Stimulated activated naive CD8-positive, alpha-beta T cell treated with anti-CD3 and anti-CD28 coated beads, Interleukin-15, amount 100 ng/mL, for 72 hours (primary cell): ENCODE measurements at regions not wholly inside any gene's neighbourhood (a gene's known extent, or its start where the extent isn't known, plus 50 kb on each side); places are given as distances from the start of the nearest gene placed in this dataset.
"Not testable (repeated sequence)": the region's sequence is repeated elsewhere in the genome, so short reads cannot be mapped to it uniquely, and the experiment has no call there.

Experiments used
- ATAC-seq: fragments of 150-1000 bp; cut with Tn5 transposase; 2 replicates; pipeline ENCODE4 v1.10.0; 2021; ENCODE audit warnings: mild to moderate bottlenecking, moderate library complexity
- DNase-seq, 2 donors: peaks; one replicate each; pipeline ENCODE4 v3.0.0; 2021 to 2022
- H3K27ac Mint-ChIP-seq, 2 donors: one replicate each; pipeline ENCODE4 v1.8.0; 2022; ENCODE audit warnings: mild to moderate bottlenecking in 2 of 2, mixed read lengths in 2 of 2, moderate library complexity in 2 of 2
- H3K27me3 Mint-ChIP-seq: one replicate; pipeline ENCODE4 v1.8.0; 2022; ENCODE audit warnings: mixed read lengths
- H3K4me1 Mint-ChIP-seq: one replicate; pipeline ENCODE4 v1.8.0; 2022; ENCODE audit warnings: mild to moderate bottlenecking, mixed read lengths
- H3K4me3 Mint-ChIP-seq, 2 donors: one replicate each; pipeline ENCODE4 v1.8.0; 2022; ENCODE audit warnings: mild to moderate bottlenecking in 2 of 2, mixed read lengths in 2 of 2, moderate library complexity in 1 of 2
- H3K9me3 Mint-ChIP-seq, 2 donors: one replicate each; pipeline ENCODE4 v1.8.0; 2022; ENCODE audit warnings: mixed read lengths in 2 of 2

DNA sequence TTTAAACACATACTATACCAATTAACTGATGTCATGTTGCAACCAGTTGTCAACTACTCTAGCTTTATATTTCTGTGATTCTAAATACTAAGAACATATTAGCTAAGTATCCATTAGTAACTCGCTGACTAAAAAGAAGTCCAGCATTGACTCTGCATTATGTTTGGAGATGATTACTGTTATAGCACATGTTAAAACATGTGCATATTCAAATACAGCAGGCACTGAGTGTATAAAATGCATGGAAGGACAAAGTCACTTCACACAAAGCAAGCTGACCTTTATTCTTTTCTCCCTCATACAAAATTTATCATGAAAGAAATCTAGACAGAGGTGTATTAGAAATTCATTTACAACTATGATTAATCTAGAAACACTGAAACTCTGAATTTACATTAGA, 159.3 kb downstream of the AVL9 start:
- H3K27me3 Mint-ChIP-seq, result peaks cover 25% of the 10 kb centered on the region
- H3K9me3 Mint-ChIP-seq, H3K27ac Mint-ChIP-seq, ATAC-seq, H3K4me1 Mint-ChIP-seq, DNase-seq, H3K4me3 Mint-ChIP-seq: not testable (repeated sequence)

DNA sequence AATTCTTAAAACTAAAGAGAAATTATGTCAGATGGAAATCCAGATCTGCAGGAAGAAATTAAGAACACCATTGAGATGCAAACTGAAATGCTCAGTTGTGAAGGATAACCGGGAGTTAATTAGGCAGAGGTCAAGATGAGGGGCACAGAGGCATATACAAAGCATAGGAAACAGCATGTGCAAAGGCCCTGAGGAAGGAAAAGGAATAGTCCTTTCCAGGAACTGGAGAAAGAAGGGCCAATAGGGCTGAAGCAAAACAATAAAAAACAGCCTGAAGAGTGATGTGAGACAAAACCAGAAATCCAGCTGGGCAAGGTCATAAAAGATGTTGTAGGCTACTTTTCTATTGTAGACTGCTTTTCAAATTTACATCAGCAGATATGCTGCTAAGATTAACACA, 155.1 kb downstream of the AVL9 start:
- H3K27me3 Mint-ChIP-seq, result peaks cover 54% of the 10 kb centered on the region
- H3K4me3 Mint-ChIP-seq, H3K4me1 Mint-ChIP-seq, DNase-seq, ATAC-seq, H3K27ac Mint-ChIP-seq, H3K9me3 Mint-ChIP-seq: not testable (repeated sequence)

DNA sequence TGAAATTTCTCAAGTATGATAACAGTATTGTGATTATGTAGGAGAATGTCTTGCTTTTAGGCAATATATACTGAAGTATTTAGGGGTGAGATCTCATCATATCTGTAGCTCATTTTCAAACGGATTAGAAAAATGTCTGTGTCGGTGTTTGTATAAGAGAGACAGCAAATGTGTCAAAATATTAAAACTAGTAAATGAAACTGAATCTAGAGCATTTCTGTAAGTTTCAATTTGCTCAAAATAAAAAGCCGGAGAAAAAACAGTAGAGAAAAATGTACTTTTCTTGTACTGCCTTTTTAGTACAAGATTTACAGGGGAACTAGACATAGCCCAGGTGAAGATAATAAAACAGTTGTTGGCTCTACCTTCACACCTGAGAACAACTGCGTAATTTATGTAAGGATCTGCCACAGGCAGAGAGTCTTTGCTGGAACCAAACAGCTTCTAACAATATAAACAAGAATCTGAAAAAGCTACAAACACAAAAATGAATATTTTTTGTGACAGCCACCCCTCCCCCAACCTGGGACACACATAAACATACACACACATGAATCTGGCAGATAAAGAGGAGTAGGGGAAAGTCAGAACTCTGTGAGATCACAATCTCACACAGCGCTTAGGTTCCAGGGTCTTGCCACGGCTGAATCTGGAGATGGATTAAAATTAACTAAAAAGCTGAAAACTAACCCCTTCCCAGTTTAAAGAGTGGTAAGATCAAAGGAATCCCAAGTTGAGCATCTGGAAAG, 153.3 kb downstream of the AVL9 start:
- DNase-seq, result no peak
- Mint-ChIP-seq H3K4me3 (no peak overlapping the region), H3K9me3 (no peaks in the 10 kb centered on the region), H3K27ac (no peak overlapping the region), H3K4me1 (no peaks in the 10 kb centered on the region), H3K27me3 (peaks cover 54% of the 10 kb centered on the region)
- no peak for ATAC-seq

DNA sequence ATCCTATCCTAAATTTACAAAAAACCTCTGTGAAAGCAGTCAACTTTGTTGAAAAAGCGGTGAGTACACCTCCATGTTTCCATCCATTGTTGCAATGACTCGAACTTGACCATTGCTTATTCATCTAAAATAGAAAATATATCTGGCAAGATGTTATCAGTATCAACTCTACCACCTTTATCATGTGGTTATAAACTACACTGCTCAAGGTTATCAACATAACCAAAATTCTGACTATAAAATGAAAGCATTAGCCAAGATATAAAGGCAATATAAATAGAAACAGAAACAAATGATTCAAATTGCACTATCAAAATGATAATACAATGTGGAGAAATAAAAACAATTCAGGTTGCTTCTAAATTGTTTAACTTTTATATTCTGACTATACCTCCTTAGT, 150.0 kb downstream of the AVL9 start:
- not testable (repeated sequence) for H3K27ac Mint-ChIP-seq, H3K4me3 Mint-ChIP-seq, H3K9me3 Mint-ChIP-seq, H3K4me1 Mint-ChIP-seq, DNase-seq
- H3K27me3 Mint-ChIP-seq, result peaks cover 36% of the 10 kb centered on the region
- peak; percentile 40 for ATAC-seq

DNA sequence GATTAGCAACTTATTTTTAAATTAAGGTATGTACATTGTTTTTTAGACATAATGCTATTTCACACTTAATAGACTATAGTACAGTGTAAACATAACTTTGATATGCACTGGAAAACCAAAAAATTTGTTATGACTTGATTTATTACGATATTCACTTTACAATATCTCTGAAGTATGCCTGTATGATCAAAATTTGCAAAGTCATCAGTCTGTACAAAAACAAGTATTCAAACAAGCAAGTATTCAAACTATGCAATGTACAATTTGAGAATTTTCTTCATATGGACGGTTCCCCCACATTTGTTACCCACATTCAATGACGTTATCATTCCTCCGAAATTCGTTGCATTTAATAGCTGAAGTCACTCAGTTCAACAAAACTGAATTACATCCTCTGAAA, 147.9 kb downstream of the AVL9 start:
- Mint-ChIP-seq H3K27ac (no peak overlapping the region), H3K4me1 (peaks cover 9% of the 10 kb centered on the region), H3K9me3 (no peaks in the 10 kb centered on the region), H3K4me3 (no peak overlapping the region), H3K27me3 (peaks cover 18% of the 10 kb centered on the region)
- DNase-seq (no peak), ATAC-seq (no peak)

DNA sequence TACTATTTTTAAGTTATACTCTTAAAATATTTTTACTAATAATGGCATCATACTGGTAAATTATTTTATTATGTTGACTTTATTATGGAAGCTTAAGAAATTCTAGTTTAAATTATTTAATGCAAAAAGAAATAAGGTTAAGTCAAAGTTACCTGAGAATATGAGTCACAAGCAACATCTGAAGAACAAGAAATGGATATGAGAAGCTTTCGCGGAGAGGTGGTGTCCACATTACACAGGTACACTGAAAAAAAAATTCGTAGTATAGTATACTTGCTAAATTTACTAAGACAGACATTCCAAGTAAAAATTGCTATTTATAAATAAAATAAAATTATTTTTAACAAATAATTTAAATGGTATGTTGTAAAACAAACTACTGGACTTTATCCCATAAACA, 143.8 kb downstream of the AVL9 start:
- H3K27me3 Mint-ChIP-seq, result peaks cover 9% of the 10 kb centered on the region
- peak overlapping the region in 1 of 2 donors; percentile 23 for H3K4me3 Mint-ChIP-seq
- DNase-seq (no peak), ATAC-seq (no peak)
- no peak overlapping the region for H3K27ac Mint-ChIP-seq
- peaks cover 28% of the 10 kb centered on the region for H3K4me1 Mint-ChIP-seq
- no peaks in the 10 kb centered on the region for H3K9me3 Mint-ChIP-seq

DNA sequence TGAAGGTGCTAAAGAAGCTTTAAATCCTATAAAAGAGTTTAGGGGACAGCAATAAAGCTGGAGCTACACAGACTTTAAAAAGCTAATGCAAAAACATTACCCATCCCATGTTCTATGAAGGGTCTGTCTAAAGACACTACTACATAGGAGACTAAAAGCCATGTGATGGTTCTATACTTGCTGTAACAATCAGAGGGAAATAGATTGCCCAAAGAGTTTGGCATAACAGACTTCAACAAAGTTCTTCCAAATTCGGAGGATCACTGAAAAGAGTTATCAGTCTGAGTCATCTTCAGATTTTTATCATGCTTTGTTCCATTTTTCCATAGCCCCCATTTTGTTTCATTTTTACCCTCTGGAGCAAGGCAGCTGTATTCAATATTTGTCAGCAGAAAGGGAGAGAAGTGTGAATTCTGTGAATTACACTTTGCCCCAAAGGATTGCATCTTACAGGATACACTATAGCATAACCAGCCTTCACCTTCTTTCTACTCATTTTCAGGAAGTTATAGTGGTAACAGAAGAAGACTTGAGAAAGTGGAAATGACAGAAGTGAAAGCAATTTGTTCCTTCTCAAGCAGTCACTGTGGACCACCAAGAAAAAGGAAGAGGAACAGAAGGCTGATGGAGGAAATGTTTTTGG, 143.3 kb downstream of the AVL9 start:
- not testable (repeated sequence) for H3K27me3 Mint-ChIP-seq, DNase-seq, H3K9me3 Mint-ChIP-seq
- Mint-ChIP-seq H3K27ac (peak overlapping the region; percentile 19 to 94), H3K4me3 (peak overlapping the region; percentile 23 to 32), H3K4me1 (peaks cover 28% of the 10 kb centered on the region)
- ATAC-seq, result peak; percentile 91
